ENCODE measurements at regions not wholly inside any gene's neighbourhood (a gene's known extent, or its start where the extent isn't known, plus 50 kb on each side); places are given as distances from the start of the nearest gene placed in this dataset.

DNA sequence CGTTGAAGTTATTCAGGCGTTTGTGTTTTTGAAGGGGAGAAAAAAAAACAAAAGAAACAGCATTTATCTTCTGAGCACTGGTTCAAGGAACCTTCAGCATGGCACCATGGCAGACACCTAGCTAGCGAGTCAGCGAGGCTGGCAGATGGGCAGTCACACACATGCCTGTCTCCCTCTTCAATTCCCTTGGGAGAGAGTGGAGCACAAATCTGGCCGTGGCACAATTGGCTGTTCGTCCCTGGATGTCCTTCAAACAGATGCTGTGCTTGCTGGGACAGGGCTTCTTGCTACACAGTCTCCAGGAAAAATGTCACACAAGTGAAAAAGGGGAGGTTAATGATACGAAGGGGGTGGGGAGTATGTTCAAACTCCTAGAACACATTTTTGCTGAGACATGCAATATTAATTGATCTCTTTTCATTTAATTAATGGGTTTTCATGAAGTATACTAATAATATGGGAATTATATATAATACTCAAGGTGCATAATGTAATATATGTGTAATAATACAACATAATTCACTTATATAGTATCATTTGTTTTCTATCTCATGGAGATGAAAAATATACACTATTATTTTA is 1674.5 kb upstream of the SLC10A2 start:
- TF ChIP-seq, protein P1, sequence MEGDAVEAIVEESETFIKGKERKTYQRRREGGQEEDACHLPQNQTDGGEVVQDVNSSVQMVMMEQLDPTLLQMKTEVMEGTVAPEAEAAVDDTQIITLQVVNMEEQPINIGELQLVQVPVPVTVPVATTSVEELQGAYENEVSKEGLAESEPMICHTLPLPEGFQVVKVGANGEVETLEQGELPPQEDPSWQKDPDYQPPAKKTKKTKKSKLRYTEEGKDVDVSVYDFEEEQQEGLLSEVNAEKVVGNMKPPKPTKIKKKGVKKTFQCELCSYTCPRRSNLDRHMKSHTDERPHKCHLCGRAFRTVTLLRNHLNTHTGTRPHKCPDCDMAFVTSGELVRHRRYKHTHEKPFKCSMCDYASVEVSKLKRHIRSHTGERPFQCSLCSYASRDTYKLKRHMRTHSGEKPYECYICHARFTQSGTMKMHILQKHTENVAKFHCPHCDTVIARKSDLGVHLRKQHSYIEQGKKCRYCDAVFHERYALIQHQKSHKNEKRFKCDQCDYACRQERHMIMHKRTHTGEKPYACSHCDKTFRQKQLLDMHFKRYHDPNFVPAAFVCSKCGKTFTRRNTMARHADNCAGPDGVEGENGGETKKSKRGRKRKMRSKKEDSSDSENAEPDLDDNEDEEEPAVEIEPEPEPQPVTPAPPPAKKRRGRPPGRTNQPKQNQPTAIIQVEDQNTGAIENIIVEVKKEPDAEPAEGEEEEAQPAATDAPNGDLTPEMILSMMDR (IDR thresholded peaks at IDR 0.05; ENCODE audit: control insufficient read depth, insufficient read depth, low read depth, low read length, missing control alignments): no peak

GRCh38 chr13:104737713-104738112 is 1671.5 kb upstream of the SLC10A2 start:
- DNase-seq (ENCODE audit: low read depth): no peak
- TF ChIP-seq, protein P1 (IDR thresholded peaks at IDR 0.05; ENCODE audit: control insufficient read depth, insufficient read depth, low read depth, low read length, missing control alignments): no peak
- no peak overlapping the region for H3K4me3 ChIP-seq (ENCODE audit: control insufficient read depth, low read depth, low read length)

More for the DNA sequence above, 1674.5 kb upstream of the SLC10A2 start:
- H3K4me3 ChIP-seq (ENCODE audit: control insufficient read depth, low read depth, low read length): no peak overlapping the region
- DNase-seq (ENCODE audit: low read depth): no peak

DNA sequence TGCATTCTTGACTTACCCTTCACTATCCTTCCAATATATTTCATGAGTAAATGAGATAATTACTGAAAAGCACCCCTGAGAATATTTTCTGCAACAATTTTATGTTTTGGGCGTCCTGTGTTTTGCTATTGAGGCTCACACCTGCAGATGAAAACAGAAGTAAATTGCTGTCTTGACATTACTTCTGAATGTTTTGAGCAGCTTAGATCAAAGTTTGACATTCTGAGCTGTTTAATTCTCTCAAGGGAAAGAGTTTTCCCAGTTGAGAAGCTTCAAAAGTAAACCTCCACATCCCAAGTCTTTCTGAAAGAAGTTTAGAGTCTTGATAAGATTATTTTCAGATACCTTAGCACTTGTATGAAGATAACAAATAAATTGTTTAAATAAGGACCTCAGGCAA is 1667.2 kb upstream of the SLC10A2 start:
- H3K4me3 ChIP-seq (ENCODE audit: control insufficient read depth, low read depth, low read length): no peak overlapping the region
- TF ChIP-seq, protein P1 (IDR thresholded peaks at IDR 0.05; ENCODE audit: control insufficient read depth, insufficient read depth, low read depth, low read length, missing control alignments): no peak
- DNase-seq (ENCODE audit: low read depth): no peak

DNA sequence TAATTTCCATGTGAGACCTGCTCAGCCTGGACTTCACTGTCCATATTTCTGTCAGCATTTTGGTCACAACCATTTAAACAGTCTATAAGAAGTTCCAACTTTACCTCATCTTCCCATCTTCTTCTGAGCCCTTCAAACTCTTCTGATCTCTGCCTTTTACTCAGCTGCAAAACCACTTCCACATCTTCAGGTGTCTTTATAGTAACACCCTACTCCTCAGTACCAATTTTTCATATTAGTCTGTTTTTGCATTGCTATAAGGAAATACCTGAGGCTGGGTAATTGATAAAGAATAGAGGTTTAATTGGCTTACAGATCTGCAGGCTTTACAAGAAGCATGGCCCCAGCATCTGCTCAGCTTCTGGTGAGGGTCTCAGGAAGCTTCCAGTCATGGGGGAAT is 1648.9 kb upstream of the SLC10A2 start:
- DNase-seq (ENCODE audit: low read depth): no peak
- TF ChIP-seq, protein P1 (IDR thresholded peaks at IDR 0.05; ENCODE audit: control insufficient read depth, insufficient read depth, low read depth, low read length, missing control alignments): no peak
- H3K4me3 ChIP-seq (ENCODE audit: control insufficient read depth, low read depth, low read length): no peak overlapping the region

DNA sequence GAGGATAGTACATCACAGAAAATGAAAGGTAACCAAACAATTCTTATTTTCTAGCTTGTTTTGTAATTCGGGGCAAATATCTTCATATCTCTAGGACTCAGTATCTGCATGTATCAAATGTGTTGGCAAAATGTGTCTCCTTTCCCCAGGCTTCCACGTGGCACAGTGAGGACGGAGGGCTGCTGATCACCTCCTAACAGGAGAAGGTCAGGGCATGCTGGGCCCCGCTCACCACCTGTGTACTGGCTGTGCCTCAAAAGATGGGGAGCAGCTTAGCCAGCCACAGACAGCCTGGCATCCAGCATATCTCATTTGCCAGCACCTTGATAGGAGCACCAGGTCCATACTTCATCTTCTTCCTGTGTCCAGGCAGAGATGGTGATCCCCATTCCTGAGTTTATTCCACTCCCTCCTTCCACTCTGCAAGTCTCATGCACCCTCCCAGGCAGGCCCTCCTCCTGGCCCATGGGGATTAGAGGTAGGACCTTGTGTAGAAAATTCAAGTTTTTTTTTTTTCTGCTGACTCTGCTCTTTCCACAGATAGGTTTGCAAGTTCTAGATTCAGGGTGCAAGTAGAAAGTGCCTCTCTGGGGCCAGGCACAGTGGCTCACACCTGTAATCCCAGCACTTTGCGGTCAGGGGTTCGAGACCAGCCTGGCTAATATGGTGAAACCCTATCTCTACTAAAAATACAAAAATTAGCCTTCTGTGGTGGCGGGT is 1639.0 kb upstream of the SLC10A2 start:
- TF ChIP-seq, protein P1 (IDR thresholded peaks at IDR 0.05; ENCODE audit: control insufficient read depth, insufficient read depth, low read depth, low read length, missing control alignments): no peak
- no peak overlapping the region for H3K4me3 ChIP-seq (ENCODE audit: control insufficient read depth, low read depth, low read length)
- no peak for DNase-seq (ENCODE audit: low read depth)

DNA sequence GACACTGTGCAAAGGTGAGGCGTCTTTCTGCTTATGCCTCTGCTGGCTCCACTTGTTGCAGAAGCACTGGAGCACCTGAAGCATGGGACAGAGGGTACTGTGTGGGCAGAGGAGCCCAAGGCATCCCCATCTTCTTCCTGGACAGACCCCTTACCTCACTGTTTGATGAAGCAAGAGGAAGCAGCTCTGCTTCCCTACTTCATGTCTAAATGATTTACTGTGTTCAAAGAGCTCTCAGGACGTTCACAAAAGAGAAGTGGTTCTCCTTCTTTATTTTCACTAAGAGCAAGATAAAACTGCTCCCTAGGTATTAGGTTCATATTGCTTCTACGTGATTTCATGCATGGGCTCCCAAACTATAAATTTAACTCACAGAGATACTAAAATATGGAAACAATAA is 1635.4 kb upstream of the SLC10A2 start:
- no peak for DNase-seq (ENCODE audit: low read depth)
- no peak overlapping the region for H3K4me3 ChIP-seq (ENCODE audit: control insufficient read depth, low read depth, low read length)
- TF ChIP-seq, protein P1 (IDR thresholded peaks at IDR 0.05; ENCODE audit: control insufficient read depth, insufficient read depth, low read depth, low read length, missing control alignments): no peak

All from AG09309 (cell line).